OCI-LY7 (cell line): ENCODE measurements at regions not wholly inside any gene's neighbourhood (a gene's known extent, or its start where the extent isn't known, plus 50 kb on each side); places are given as distances from the start of the nearest gene placed in this dataset.

Source experiments
- BruUV-seq: library from RNA; stranded (reverse); fragments of 400-500 nt; replicated peaks from 2 replicates; lab custom pipeline; 2021; lab: Mats Ljungman, UMichigan
- CTCF ChIA-PET: fragments of 300-600 bp; sonication (Branson Sonifier 250); formaldehyde crosslinking; loops from one replicate; lab custom pipeline; 2022; ENCODE audit warnings: antibody characterized with exemption; ENCODE audit not compliant: unreplicated experiment; lab: Charles Lee
- POLR2A ChIA-PET: fragments of 300-600 bp; sonication (Branson Sonifier 250); formaldehyde crosslinking; loops from one replicate; lab custom pipeline; 2022; ENCODE audit warnings: antibody characterized with exemption; lab: Charles Lee
- DNase-seq: peaks from one replicate; pipeline ENCODE4 v3.0.0-alpha.2; 2015; ENCODE audit warnings: low spot score
- H2AFZ ChIP-seq: fragments of 200-600 bp; sonication (generic), shearing (Covaris generic); 2 replicates; pipeline ENCODE4 v1.6.1; 2014; ENCODE audit warnings: mild to moderate bottlenecking, antibody characterized with exemption, low read length, moderate library complexity
- H3K27ac ChIP-seq: fragments of 200-600 bp; sonication (generic); 2 replicates; pipeline ENCODE4 v1.5.1; 2014; ENCODE audit warnings: mixed run types, low read depth, mild to moderate bottlenecking, moderate library complexity, low read length, inconsistent platforms; ENCODE audit not compliant: poor library complexity, severe bottlenecking
- H3K36me3 ChIP-seq: fragments of 200-600 bp; sonication (generic); 2 replicates; pipeline ENCODE4 v1.6.1; 2014; ENCODE audit warnings: mild to moderate bottlenecking, antibody characterized with exemption, low read length, moderate library complexity, mixed read lengths; ENCODE audit not compliant: insufficient read depth
- H3K4me1 ChIP-seq: fragments of 200-600 bp; sonication (generic); 2 replicates; pipeline ENCODE4 v1.5.1; 2014; ENCODE audit warnings: mild to moderate bottlenecking, low read length; ENCODE audit not compliant: insufficient read depth, poor library complexity, severe bottlenecking
- H3K4me2 ChIP-seq: fragments of 200-600 bp; sonication (generic); 2 replicates; pipeline ENCODE4 v1.6.1; 2014; ENCODE audit warnings: mild to moderate bottlenecking, low read length
- H3K4me3 ChIP-seq: fragments of 200-600 bp; sonication (generic); 2 replicates; pipeline ENCODE4 v1.5.1; 2014; ENCODE audit warnings: mild to moderate bottlenecking, low read depth, low read length; ENCODE audit not compliant: poor library complexity, severe bottlenecking
- H3K79me2 ChIP-seq: fragments of 200-600 bp; sonication (generic); 2 replicates; pipeline ENCODE4 v1.6.1; 2016; ENCODE audit warnings: low read depth, mild to moderate bottlenecking, low read length, moderate library complexity, mixed read lengths; ENCODE audit not compliant: insufficient read depth
- H3K9me2 ChIP-seq: fragments of 200-600 bp; sonication (generic); 2 replicates; pipeline ENCODE4 v1.6.1; 2016; ENCODE audit warnings: mild to moderate bottlenecking, low read length, mixed read lengths; ENCODE audit not compliant: insufficient read depth
- H3K9me3 ChIP-seq: fragments of 200-600 bp; sonication (generic); 2 replicates; pipeline ENCODE4 v1.6.1; 2014; ENCODE audit warnings: mild to moderate bottlenecking, mixed run types, low read length, mixed read lengths
- H4K20me1 ChIP-seq: fragments of 200-600 bp; sonication (generic); 2 replicates; pipeline ENCODE4 v1.6.1; 2014; ENCODE audit warnings: mild to moderate bottlenecking, antibody characterized with exemption, low read length, moderate library complexity, mixed read lengths; ENCODE audit not compliant: insufficient read depth
- EZH2phosphoT487 ChIP-seq: fragments of 200-600 bp; sonication (generic); IDR thresholded peaks from 2 replicates; pipeline ENCODE4 v1.6.1; 2018; ENCODE audit warnings: low read depth, borderline replicate concordance, mild to moderate bottlenecking, mixed run types, antibody characterized with exemption, low read length, moderate library complexity, mixed read lengths
- intact Hi-C: fragments of 100-400 bp; cut with micrococcal nuclease; formaldehyde crosslinking; loops from one replicate; pipeline ENCODE4 v1.10.0; 2022; ENCODE audit not compliant: unreplicated experiment
- TF ChIP-seq, protein P1 (sequence below): fragments of 200-600 bp; sonication (generic); conservative IDR thresholded peaks from 2 replicates; pipeline ENCODE4 v1.5.1; 2014; ENCODE audit warnings: mild to moderate bottlenecking, antibody characterized with exemption, low read length, moderate library complexity, mixed read lengths

GRCh38 chr6:139909992-139910391 lies 535.5 kb upstream of the CITED2 start:
- no TSS peak for BruUV-seq
- POLR2A ChIA-PET = interaction anchor here (1.1 kb wide), 1 partner anchor 13 kb away, joined by 5 read pairs; no protein-coding TSS in a partner anchor

DNA sequence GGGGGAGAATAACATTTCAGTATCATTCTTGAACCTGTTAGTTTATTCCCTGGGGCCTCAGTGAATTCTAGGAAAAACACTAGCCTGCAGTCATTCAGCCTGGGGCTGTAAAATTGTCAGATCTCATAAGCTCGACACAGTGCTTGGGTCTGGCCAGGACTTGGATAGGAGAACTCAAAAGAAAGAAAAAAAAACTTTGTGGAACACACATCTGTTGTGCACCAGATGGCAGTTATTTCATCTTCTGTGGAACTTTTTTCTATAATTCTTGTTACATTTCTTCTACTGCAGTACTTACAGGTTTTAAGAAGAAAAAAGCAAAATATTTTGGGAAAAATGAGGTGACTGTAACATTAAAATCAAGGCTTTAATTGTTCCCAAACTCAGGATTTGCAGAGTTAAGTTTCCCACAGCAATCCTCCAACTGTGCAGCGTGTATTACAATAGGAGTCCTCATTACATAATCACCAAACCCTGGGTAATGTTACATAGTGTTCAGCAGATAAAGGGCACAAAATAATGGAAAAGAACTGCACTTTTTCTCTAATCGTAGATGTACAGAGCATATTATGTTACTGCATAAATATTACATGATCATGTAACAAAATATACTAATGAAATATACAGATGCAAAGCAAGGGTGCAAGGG lies 531.1 kb upstream of the CITED2 start:
- BruUV-seq = no TSS peak
- H3K9me3 ChIP-seq = no peaks in the 10 kb centered on the region
- H3K4me1 ChIP-seq = no peaks in the 10 kb centered on the region
- H2AFZ ChIP-seq = no peak overlapping the region
- no peak overlapping the region for H3K27ac ChIP-seq
- H3K9me2 ChIP-seq = no peaks in the 10 kb centered on the region
- H4K20me1 ChIP-seq = no peaks in the 10 kb centered on the region
- no peak overlapping the region for H3K4me3 ChIP-seq
- TF ChIP-seq, protein P1, sequence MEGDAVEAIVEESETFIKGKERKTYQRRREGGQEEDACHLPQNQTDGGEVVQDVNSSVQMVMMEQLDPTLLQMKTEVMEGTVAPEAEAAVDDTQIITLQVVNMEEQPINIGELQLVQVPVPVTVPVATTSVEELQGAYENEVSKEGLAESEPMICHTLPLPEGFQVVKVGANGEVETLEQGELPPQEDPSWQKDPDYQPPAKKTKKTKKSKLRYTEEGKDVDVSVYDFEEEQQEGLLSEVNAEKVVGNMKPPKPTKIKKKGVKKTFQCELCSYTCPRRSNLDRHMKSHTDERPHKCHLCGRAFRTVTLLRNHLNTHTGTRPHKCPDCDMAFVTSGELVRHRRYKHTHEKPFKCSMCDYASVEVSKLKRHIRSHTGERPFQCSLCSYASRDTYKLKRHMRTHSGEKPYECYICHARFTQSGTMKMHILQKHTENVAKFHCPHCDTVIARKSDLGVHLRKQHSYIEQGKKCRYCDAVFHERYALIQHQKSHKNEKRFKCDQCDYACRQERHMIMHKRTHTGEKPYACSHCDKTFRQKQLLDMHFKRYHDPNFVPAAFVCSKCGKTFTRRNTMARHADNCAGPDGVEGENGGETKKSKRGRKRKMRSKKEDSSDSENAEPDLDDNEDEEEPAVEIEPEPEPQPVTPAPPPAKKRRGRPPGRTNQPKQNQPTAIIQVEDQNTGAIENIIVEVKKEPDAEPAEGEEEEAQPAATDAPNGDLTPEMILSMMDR = no peak
- TF ChIP-seq EZH2phosphoT487 = no peak
- CTCF ChIA-PET = no interaction called here
- POLR2A ChIA-PET = no interaction called here
- no peaks in the 10 kb centered on the region for H3K36me3 ChIP-seq
- DNase-seq = no peak
- no peak overlapping the region for H3K4me2 ChIP-seq
- intact Hi-C loops = no loop called here
- H3K79me2 ChIP-seq = no peaks in the 10 kb centered on the region

More at GRCh38 chr6:139909992-139910391, 535.5 kb upstream of the CITED2 start:
- Histone ChIP-seq H3K36me3 (no peaks in the 10 kb centered on the region), H3K9me2 (no peaks in the 10 kb centered on the region), H3K79me2 (no peaks in the 10 kb centered on the region), H3K4me1 (no peaks in the 10 kb centered on the region), H3K27ac (no peak overlapping the region), H3K4me2 (no peak overlapping the region), H3K9me3 (no peaks in the 10 kb centered on the region), H3K4me3 (no peak overlapping the region), H2AFZ (no peak overlapping the region), H4K20me1 (no peaks in the 10 kb centered on the region)
- CTCF ChIA-PET = no interaction called here
- intact Hi-C loops = no loop called here
- TF ChIP-seq EZH2phosphoT487 = no peak
- TF ChIP-seq, protein P1 = no peak
- no peak for DNase-seq

DNA sequence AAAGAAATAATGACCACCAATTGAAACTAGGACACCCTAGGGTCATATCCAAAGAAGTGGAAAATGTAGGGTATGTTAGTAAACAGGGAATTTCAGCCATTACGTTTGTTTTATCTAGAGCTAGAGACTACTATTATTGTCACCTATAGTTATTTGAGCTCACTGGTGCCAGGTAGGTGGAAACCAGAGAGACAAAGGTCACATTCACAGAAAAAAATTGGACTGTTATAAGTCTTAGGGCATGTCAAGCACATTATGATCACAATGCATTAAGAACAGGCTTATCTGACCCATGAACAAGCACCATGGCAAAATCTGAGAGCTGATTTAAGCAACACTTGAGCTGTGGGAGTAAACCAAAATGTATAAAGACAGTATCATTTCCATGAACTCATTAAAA lies 530.1 kb upstream of the CITED2 start:
- H2AFZ ChIP-seq = no peak overlapping the region
- DNase-seq = no peak
- ChIA-PET POLR2A (interaction anchor here (0.6 kb wide), 1 partner anchor 359 kb away, joined by 3 read pairs; no protein-coding TSS in a partner anchor), CTCF (no interaction called here)
- no peak overlapping the region for H3K4me2 ChIP-seq
- TF ChIP-seq EZH2phosphoT487 = no peak
- TF ChIP-seq, protein P1 = no peak
- H3K4me3 ChIP-seq = no peak overlapping the region
- no peaks in the 10 kb centered on the region for H3K36me3 ChIP-seq
- no peaks in the 10 kb centered on the region for H3K79me2 ChIP-seq
- BruUV-seq = no TSS peak
- no peak overlapping the region for H3K27ac ChIP-seq
- H3K9me3 ChIP-seq = no peaks in the 10 kb centered on the region
- no peaks in the 10 kb centered on the region for H3K9me2 ChIP-seq
- H3K4me1 ChIP-seq = no peaks in the 10 kb centered on the region
- intact Hi-C loops = no loop called here
- H4K20me1 ChIP-seq = no peaks in the 10 kb centered on the region
